ENCODE measurements at regions not wholly inside any gene's neighbourhood (a gene's known extent, or its start where the extent isn't known, plus 50 kb on each side); places are given as distances from the start of the nearest gene placed in this dataset.
A peak's percentile ranks its signal among the peaks of the same experiment; 100 is the strongest.

DNA sequence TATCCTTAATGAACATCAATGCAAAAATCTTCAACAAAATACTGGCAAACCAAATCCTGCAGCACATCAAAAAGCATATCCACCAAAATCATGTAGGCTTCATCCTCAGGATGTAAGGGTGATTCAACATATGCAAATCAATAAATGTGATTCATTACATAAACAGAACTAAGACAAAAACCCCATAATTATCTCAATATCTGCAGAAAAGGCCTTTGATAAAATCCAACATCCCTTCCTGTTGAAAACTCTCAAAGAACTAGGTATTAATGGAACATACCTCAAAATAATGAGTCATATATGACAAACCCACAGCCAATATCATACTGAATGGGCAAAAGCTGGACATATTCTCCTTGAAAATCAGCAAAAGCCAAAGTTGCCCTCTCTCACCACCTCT, 54.6 kb upstream of the DEPDC1 start:
- no peak overlapping the region for H3K27ac ChIP-seq
- no peak overlapping the region for H3K4me3 ChIP-seq
- DNase-seq (ENCODE audit: low spot score), result no peak
- TF ChIP-seq CTCF (IDR thresholded peaks at IDR 0.05), result no peak

DNA sequence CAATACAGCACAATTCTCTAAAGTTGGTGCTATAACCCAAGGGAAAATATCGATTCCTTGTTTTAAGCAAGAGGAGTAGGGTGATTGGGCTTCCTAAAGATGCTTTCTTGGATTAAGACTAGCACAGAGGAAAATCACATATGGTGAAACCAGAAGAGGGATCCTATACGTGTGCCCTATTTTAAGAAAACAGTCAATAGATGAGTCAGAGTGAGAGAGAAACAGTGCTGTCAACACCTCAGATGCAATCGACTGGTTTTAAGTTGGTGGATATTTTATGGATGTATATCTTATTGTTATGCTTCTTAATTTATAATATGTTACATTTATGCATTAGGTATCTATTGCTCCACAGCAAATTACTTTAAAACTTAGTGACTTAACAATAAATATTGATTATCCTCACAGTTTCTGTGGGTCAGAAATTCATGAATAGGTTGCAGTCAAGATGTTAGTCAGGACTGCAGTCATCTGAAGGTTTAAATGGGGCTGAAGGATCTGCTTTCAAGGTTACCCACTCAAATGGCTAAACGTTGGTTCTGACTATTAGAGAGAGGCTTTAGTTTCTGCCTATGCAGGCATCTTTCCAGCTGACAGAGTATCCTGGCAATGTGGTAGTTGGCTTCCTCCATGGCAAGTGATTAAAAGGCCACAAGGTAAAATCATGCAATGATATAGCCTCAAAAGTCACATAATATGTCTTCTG, 61.6 kb upstream of the DEPDC1 start:
- H3K27ac ChIP-seq, result no peak overlapping the region
- no peak for DNase-seq (ENCODE audit: low spot score)
- TF ChIP-seq CTCF (IDR thresholded peaks at IDR 0.05), result no peak
- H3K4me3 ChIP-seq, result no peak overlapping the region

DNA sequence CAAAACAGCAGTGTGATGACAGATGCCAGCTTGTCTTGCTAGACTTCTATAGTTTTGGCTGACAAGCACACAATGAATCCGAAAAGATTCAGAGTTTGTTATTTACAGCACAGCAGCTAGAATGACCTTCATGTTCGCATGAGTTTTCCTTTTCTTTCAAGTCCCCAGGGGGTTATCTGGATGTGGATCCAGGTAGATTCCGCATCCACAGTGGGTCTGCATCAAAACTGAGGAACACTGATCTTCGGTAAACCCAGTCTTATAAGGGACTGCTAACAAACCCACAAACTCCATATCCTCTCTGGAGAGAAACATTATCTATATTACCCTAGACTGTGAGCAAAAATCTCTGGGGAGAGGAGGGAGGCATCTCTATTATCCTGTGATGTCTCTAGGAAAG, 69.0 kb upstream of the DEPDC1 start:
- H3K4me3 ChIP-seq, result no peak overlapping the region
- H3K27ac ChIP-seq, result no peak overlapping the region
- no peak for TF ChIP-seq CTCF (IDR thresholded peaks at IDR 0.05)
- DNase-seq (ENCODE audit: low spot score), result no peak

GRCh38 chr1:68570871-68571270, 74.0 kb upstream of the DEPDC1 start:
- H3K4me3 ChIP-seq, result no peak overlapping the region
- no peak for DNase-seq (ENCODE audit: low spot score)
- no peak overlapping the region for H3K27ac ChIP-seq
- TF ChIP-seq CTCF (IDR thresholded peaks at IDR 0.05), result no peak

DNA sequence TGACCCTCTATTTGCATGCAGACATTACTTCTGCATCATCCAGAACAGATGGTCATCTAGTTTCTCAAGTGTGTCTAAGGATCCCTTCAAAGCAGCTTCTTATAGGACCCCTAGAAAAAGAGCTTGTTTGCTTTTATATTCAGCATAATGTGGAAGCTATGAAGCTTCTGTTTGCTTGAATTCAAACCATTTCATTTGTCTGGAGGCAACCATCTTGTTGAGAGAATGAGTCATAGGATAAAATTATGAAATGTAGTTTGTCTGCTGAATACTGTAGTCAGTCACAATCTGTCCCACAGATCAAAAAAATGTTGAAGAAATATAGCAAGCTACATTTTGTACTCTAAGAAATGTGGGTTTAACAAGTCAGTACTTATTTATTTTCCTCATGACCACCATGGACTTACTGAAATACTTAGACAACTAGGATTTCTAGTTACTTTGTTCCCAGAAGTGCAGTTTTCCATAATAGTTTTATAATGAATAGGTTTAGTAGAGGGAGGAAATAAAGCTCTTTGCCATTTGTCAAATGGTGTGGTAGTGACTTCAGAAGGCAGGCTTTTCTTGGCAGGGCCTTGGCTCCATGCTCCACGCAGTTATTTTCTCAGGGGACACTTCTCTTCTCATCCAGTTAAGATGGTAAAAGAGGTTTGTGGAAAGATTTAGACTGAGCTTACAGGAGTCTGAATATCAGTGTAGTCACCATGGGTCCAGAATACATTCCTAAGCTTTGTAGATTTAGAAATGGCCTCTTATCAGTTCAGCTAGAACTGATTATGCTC, 74.8 kb upstream of the DEPDC1 start:
- no peak for DNase-seq (ENCODE audit: low spot score)
- Histone ChIP-seq H3K27ac (peak overlapping the region; percentile 24 to 49), H3K4me3 (no peak overlapping the region)
- TF ChIP-seq CTCF (IDR thresholded peaks at IDR 0.05), result no peak

DNA sequence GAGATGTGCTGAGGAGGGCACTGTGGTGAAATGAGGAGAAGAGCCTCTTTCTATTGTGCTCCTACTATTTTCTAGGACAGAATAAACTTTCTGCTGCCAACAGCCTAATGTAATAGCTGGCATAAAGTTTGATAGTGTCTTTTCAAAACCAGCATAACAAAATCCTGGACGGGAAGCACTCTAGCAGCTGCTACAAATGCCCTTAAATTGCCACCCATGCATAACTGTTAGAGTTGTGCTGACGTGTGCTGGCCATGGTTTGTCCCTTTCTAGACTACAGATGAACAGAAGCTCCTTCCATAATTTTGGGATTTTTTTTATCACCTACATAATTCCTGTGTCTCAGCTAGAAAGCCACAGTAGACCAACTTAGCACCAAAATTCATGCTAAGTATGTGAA, 88.5 kb upstream of the DEPDC1 start:
- no peak for TF ChIP-seq CTCF (IDR thresholded peaks at IDR 0.05)
- no peak overlapping the region for H3K4me3 ChIP-seq
- no peak overlapping the region for H3K27ac ChIP-seq
- no peak for DNase-seq (ENCODE audit: low spot score)

DNA sequence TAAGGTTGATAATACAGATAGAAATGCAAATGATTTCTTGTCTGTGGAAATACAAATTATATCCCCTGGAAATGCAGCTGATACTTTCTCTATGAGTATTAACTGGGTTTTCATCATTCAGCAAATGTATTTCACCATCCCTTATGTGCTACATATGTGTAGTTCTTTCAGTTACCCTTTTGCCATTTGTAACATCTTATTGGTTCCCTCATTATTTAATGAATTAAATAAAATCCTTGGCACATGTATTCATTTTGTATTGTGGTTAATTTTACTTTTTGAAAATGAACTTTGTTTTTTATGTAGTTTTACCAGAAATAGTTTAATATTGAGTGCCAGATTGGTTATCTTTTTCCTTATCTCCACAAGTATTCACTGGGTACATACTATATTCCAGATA, 89.9 kb upstream of the DEPDC1 start:
- DNase-seq (ENCODE audit: low spot score), result no peak
- no peak overlapping the region for H3K27ac ChIP-seq
- no peak for TF ChIP-seq CTCF (IDR thresholded peaks at IDR 0.05)
- H3K4me3 ChIP-seq, result no peak overlapping the region
